ENCODE measurements at regions not wholly inside any gene's neighbourhood (a gene's known extent, or its start where the extent isn't known, plus 50 kb on each side); places are given as distances from the start of the nearest gene placed in this dataset.
"Not testable (repeated sequence)": the region's sequence is repeated elsewhere in the genome, so short reads cannot be mapped to it uniquely, and the experiment has no call there.

DNA sequence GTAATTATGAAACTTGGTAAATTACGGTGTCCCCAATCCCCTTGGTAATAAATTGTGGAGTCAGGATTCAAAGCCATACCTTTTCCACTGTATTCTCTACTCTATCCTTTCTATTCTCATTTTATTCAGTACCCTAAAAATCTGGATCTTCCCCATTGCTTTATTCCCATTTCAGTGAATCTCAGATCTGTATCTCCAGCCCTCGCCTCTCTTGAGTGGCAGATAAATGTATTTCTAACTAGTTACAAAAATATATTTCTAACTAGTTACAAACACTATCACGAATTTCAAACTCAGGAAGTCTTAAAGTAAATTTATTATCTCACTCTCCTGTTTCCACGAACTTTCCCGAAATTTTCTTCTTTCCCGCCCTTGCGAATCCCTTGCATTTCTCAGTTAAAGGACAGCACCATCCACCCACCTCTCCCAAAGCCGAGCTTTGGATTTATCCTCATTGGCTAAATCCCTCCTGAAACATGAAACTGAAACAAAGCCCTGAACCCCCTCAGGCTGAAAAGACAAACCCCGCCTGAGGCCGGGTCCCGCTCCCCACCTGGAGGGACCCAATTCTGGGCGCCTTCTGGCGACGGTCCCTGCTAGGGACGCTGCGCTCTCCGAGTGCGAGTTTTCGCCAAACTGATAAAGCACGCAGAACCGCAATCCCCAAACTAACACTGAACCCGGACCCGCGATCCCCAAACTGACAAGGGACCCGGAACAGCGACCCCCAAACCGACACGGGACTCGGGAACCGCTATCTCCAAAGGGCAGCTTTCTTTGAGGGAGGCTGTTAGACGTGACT lies 164.3 kb upstream of the PABPC3 start:
- no peaks in the 10 kb centered on the region for H3K36me3 Mint-ChIP-seq
- no peak overlapping the region for H3K27ac Mint-ChIP-seq
- no peak overlapping the region for H3K4me3 Mint-ChIP-seq
- no peaks in the 10 kb centered on the region for H3K4me1 Mint-ChIP-seq (ENCODE audit: low read depth in 2 of 2)
- H3K9me3 Mint-ChIP-seq = no peaks in the 10 kb centered on the region
- no peak for DNase-seq (ENCODE audit: low spot score)
- ATAC-seq = no peak
- H3K27me3 Mint-ChIP-seq = peaks cover 32 to 34% of the 10 kb centered on the region in 2 donors

DNA sequence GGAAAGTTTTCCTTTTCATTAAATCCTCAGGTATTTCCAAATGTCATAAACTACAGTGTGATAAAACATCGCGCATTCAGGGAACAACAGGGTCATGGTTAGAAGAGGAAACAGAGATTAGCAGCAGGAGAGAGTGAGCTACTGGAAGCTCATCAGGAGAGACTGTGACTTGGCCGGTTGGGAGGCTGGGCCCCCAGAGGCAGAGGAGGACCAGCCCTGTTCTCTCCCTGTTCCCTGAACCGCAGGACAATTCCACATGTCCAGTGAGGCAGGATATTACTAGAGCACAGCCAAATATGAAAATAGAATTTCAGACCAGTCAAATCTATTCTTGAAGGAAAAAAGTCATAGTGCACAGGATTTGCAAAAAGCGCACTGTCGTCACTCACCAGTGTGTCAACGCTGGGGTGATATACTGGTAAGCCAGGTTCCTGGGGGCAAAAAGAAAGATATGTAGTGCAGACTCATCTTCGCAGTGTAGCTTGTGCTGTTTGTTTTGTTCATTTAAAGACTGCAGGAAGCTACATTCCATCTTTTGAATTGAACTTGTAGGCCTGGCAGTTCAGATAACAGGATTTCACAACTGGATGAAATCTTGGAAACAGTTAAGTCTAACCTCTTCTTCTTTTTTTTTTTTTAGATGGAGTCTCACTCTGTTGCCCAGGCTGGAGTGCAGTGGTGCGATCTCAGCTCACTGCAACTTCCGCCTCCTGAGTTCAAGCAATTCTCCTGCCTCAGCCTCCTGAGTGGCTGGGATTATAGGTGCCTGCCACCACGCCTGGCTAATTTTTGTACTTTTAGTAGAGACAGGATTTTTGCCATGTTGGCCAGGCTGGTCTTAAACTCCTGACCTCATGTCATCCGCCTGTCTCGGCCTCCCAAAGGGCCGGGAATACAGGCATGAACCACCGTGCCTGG lies 162.6 kb upstream of the PABPC3 start:
- H3K4me3 Mint-ChIP-seq; DNase-seq (ENCODE audit: low spot score); H3K27ac Mint-ChIP-seq; ATAC-seq; H3K9me3 Mint-ChIP-seq; H3K36me3 Mint-ChIP-seq; H3K4me1 Mint-ChIP-seq (ENCODE audit: low read depth in 2 of 2): not testable (repeated sequence)
- H3K27me3 Mint-ChIP-seq = peaks cover 32 to 34% of the 10 kb centered on the region in 2 donors

DNA sequence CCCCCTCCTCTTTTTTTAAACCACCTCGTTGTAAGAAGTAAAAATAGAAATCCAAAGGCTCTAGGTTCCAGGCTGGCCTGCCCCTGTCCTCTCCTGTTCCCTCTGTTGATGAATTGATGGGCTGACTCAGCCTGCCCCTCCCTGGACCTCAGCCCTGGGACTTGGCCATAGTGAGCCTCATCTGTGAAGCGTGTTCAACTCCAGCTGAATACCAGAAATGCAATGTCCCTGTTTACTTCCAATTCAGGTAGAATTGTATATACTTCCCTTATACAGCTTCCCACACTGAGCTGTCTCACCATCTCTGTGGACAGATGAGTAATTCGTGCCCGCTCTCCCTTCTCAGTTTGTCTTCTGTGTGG lies 161.9 kb upstream of the PABPC3 start:
- peaks cover 32 to 34% of the 10 kb centered on the region in 2 donors for H3K27me3 Mint-ChIP-seq
- H3K9me3 Mint-ChIP-seq; H3K4me3 Mint-ChIP-seq; H3K27ac Mint-ChIP-seq; DNase-seq (ENCODE audit: low spot score); H3K36me3 Mint-ChIP-seq; H3K4me1 Mint-ChIP-seq (ENCODE audit: low read depth in 2 of 2): not testable (repeated sequence)
- ATAC-seq = peak in 1 of 2 donors; percentile 36

DNA sequence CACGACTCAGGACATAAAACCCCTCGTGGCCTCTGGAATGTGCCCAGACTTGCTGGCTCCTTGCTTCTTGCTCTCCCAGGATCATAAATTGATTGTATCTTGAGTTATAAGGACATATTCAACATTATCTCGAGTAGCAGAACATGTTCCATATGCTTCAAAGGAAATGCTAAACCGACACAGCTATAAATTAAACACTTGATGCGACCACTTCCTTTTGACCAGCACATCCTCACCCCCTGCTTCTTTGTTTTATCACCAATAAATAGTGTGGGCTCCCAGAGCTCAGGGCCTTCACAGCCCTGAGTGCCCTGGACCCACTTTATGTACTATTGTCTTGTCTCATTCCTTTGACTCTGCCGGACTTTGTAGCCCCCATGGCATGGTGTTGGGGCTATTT lies 157.0 kb upstream of the PABPC3 start:
- ATAC-seq (no peak), DNase-seq (ENCODE audit: low spot score) (no peak)
- peaks cover 5 to 6% of the 10 kb centered on the region in 2 donors for H3K27me3 Mint-ChIP-seq
- no peak overlapping the region for H3K4me3 Mint-ChIP-seq
- H3K36me3 Mint-ChIP-seq = no peaks in the 10 kb centered on the region
- H3K27ac Mint-ChIP-seq = no peak overlapping the region
- H3K4me1 Mint-ChIP-seq (ENCODE audit: low read depth in 2 of 2) = peaks cover 0 to 4% of the 10 kb centered on the region in 2 donors
- no peaks in the 10 kb centered on the region for H3K9me3 Mint-ChIP-seq

DNA sequence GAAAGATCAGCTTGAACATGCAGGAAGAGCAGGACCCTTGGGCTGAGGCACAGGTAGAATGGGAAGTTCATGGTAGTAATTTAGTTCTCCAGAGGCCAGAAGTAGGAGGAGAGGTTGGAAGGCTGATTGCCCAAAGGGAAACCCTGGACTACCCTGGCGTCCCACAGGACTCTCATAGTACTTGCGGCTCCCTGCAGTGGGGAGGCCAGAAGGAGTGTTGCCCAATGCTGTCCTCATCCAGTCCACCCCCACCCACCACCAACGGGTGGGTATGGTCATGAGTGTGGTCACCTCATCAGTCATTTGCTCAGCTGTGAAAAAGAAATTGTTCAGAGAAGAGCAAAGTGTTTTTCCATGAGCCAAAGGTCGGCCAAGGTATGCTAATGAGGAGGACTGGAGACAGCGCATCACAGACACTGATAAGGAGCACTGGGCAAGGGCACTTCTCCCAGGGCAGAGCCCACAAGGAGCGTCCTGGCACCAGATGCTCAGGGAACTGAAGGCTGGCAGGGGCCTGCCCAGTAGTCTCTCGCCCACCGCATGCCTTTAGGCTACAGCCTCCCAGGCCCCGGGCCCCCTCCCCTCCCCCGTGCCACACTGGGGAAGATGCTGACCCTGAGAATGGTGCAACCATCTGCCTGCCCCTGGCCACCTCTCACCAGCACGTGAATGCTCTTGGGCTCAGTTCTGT lies 154.8 kb upstream of the PABPC3 start:
- not testable (repeated sequence) for H3K9me3 Mint-ChIP-seq; ATAC-seq; H3K27ac Mint-ChIP-seq; H3K27me3 Mint-ChIP-seq; DNase-seq (ENCODE audit: low spot score); H3K4me3 Mint-ChIP-seq; H3K4me1 Mint-ChIP-seq (ENCODE audit: low read depth in 2 of 2); H3K36me3 Mint-ChIP-seq

DNA sequence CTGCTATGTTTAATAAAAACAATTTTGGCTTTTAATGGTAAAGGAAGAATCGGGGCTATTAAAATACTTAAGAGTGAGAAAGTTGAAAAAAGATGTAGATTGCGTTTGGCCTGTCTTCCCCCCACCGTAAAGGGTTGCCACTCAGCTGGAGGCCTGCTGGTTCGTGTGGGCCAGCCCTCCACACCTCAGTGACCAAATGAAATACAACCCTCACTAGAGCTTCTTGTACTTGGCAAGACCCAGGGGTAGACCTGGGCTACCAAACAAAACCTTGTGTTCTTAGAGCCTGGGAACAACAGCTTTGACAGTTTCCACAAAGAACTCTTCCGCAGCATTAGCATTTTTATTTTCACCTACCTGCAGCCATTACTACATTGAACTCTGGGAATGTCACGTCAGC lies 152.8 kb upstream of the PABPC3 start:
- Mint-ChIP-seq H3K27me3 (peaks cover 0 to 11% of the 10 kb centered on the region in 2 donors), H3K4me1 (ENCODE audit: low read depth in 2 of 2) (peaks cover 0 to 4% of the 10 kb centered on the region in 2 donors), H3K9me3 (no peaks in the 10 kb centered on the region), H3K27ac (no peak overlapping the region), H3K36me3 (peaks cover 6% of the 10 kb centered on the region), H3K4me3 (no peak overlapping the region)
- DNase-seq (ENCODE audit: low spot score) = no peak
- ATAC-seq = no peak

DNA sequence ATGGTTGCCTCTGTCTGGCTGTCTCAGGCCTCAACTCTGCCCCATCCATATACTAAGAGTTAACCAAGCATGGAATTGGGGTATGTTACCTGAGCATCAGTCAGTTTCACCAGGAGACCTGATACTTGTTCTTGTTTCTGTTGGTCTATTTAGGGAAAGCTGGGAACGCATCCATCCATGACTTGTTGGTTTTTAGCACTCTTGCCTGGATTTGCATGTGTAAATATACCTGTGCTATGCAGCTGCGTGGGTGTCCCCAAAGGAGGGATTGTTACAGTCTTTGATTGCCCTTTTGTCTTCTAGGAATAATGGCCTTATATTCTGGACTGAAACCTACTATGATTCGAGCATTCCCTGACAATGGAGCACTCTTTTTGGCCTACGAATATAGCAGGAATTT lies 151.9 kb upstream of the PABPC3 start:
- not testable (repeated sequence) for DNase-seq (ENCODE audit: low spot score); H3K4me1 Mint-ChIP-seq (ENCODE audit: low read depth in 2 of 2); H3K4me3 Mint-ChIP-seq; ATAC-seq; H3K36me3 Mint-ChIP-seq; H3K27ac Mint-ChIP-seq; H3K9me3 Mint-ChIP-seq
- peaks cover 0 to 11% of the 10 kb centered on the region in 2 donors for H3K27me3 Mint-ChIP-seq

DNA sequence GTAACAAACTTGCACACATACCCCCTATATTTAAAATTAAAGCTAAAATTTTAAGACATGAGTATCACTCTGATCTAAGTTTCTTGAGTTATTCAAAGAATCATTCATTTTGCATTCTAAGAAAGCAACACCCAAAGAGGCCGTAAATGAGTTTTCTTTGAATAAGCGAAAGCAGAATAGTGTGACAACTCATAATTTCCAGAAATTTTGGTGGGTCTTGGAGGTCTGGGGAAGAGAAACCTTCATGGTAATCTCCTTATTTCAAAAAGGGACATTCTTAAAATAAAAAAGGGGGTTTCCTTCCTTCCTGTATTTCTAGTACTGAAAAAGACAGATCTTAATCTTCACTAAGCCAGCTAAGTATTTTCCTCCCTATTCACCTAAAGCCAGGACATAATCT lies 147.0 kb upstream of the PABPC3 start:
- H3K36me3 Mint-ChIP-seq; H3K9me3 Mint-ChIP-seq; ATAC-seq; DNase-seq (ENCODE audit: low spot score); H3K4me1 Mint-ChIP-seq (ENCODE audit: low read depth in 2 of 2): not testable (repeated sequence)
- peak overlapping the region in 1 of 2 donors; percentile 55 for H3K27ac Mint-ChIP-seq
- peaks cover 4 to 15% of the 10 kb centered on the region in 2 donors for H3K27me3 Mint-ChIP-seq
- H3K4me3 Mint-ChIP-seq = peak overlapping the region; percentile 36

DNA sequence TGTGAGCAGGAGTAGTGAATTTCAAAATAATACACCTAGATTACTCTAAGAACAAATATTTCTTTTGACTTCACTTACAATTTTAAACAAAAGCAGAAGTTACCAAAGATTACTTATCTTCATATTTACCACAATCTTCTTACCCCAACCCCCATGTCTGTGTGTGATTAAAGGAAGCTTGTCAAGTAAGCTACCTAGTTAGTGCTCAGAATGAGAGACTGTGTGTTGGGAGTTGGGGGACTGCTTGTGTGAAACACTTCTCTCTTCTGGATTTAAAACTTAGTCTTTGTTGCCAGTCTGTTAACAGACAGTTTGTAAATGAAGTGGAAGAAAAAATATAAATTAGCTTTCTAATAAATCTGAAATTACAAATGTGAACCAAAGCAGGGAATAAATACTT lies 145.3 kb upstream of the PABPC3 start:
- not testable (repeated sequence) for H3K9me3 Mint-ChIP-seq; H3K36me3 Mint-ChIP-seq; H3K4me1 Mint-ChIP-seq (ENCODE audit: low read depth in 2 of 2); H3K27ac Mint-ChIP-seq; H3K4me3 Mint-ChIP-seq; ATAC-seq; DNase-seq (ENCODE audit: low spot score)
- peaks cover 5 to 17% of the 10 kb centered on the region in 2 donors for H3K27me3 Mint-ChIP-seq

DNA sequence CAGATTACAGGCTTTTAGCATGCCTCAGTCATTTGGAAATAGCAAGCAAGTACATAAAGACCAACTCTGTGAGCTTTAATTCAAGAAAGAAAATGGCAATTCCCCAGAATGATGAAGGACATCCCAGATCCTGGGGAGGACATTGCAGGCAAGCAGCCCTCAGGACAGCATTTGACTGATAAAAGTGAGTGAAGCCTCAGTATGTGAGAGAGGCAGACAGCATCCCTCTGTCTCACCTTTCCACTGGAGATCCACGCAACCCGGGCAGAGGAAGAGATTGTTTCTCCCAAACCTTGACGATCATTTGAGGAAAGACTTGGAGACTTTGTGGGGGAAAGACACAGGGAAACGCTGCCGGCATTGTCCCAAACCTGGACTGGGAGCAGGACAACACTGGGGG lies 128.0 kb upstream of the PABPC3 start:
- H3K27ac Mint-ChIP-seq; ATAC-seq; H3K27me3 Mint-ChIP-seq; H3K9me3 Mint-ChIP-seq; H3K4me3 Mint-ChIP-seq; H3K36me3 Mint-ChIP-seq; DNase-seq (ENCODE audit: low spot score); H3K4me1 Mint-ChIP-seq (ENCODE audit: low read depth in 2 of 2): not testable (repeated sequence)

DNA sequence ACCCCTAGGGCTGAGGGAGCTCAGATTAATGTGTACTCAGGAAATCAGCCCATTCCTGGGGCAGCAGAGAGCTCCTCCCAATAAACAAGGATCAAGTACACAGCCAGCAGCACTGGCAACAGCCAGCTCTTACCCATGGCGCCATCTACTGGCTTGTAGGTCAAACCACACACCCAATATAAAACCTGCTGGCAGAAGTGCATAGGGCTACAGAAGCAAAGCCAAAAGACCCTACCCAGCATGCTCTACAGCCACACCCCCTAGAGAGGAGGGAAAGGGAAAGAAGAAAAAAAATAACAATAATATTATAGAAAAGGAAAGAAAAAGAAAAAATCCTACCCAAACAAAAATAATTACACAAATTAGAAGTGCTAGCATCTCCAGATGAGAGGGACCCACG lies 127.5 kb upstream of the PABPC3 start:
- not testable (repeated sequence) for H3K27me3 Mint-ChIP-seq; H3K36me3 Mint-ChIP-seq; H3K4me3 Mint-ChIP-seq; H3K4me1 Mint-ChIP-seq (ENCODE audit: low read depth in 2 of 2); H3K27ac Mint-ChIP-seq; DNase-seq (ENCODE audit: low spot score); ATAC-seq; H3K9me3 Mint-ChIP-seq

DNA sequence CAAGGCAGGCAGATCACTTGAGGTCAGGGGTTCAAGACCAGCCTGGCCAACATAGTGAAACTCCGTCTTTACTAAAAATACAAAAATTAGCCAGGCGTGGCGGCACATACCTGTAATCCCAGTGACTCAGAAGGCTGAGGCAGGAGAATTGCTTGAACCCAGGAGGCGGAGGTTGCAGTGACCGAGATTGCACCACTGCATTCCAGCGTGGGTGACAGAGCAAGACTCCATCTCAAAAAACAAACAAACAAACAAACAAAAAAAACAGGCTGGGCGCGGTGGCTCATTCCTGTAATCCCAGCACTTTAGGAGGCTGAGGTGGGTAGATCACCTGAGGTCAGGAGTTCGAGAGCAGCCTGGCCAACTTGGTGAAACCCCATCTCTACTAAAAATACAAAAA lies 122.8 kb upstream of the PABPC3 start:
- not testable (repeated sequence) for H3K4me3 Mint-ChIP-seq; H3K27ac Mint-ChIP-seq; H3K4me1 Mint-ChIP-seq (ENCODE audit: low read depth in 2 of 2); H3K36me3 Mint-ChIP-seq; H3K9me3 Mint-ChIP-seq; DNase-seq (ENCODE audit: low spot score); ATAC-seq
- peaks cover 15 to 22% of the 10 kb centered on the region in 2 donors for H3K27me3 Mint-ChIP-seq

DNA sequence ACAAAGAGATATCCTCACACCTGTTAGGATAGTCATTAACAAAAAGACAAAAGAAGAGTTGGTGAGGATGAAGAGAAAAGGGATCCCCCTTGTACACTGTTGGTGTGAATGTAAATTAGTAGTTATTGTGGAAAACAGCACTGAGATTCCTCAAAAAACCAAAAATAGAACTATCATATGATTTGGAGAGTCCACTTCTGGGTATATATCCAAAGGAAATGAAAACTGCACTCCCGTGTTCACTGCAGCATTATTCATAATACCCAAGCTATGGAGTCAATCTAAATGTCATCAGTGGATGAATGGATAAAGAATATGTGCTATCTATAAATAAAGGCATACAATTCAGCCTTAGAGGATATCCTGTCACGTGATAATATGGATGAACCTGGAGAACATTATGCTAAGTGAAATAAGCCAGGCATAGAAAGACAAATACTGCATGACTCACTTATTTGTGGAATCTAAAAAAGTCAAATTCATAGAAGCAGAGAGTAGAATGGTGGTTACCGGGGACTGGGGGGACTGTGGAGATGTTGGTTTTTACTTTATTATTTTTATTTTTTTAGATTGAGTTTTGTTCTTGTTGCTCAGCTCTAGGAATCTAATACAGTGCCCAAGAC lies 114.6 kb upstream of the PABPC3 start:
- not testable (repeated sequence) for DNase-seq (ENCODE audit: low spot score); H3K36me3 Mint-ChIP-seq; H3K27ac Mint-ChIP-seq; H3K4me1 Mint-ChIP-seq (ENCODE audit: low read depth in 2 of 2); H3K4me3 Mint-ChIP-seq; H3K9me3 Mint-ChIP-seq; ATAC-seq
- peaks cover 23 to 37% of the 10 kb centered on the region in 2 donors for H3K27me3 Mint-ChIP-seq
